Gastroesophageal sphincter (tissue), 3 donors: ENCODE measurements at regions not wholly inside any gene's neighbourhood (a gene's known extent, or its start where the extent isn't known, plus 50 kb on each side); places are given as distances from the start of the nearest gene placed in this dataset.

Experiments
- CTCF ChIP-seq, 4 experiments: fragments of 200-600 bp in 2 of 4; fragments of 450-650 bp in 2 of 4; sonication (generic) in 1 of 4; IDR thresholded peaks; one replicate each; pipeline ENCODE4 v1.5.1; 2017 to 2019; ENCODE audit warnings: antibody characterized with exemption in 4 of 4, mild to moderate bottlenecking in 2 of 4, moderate library complexity in 2 of 4
- POLR2A ChIP-seq, 2 donors: fragments of 450-650 bp; IDR thresholded peaks; one replicate each; pipeline ENCODE4 v1.6.1; 2017; ENCODE audit warnings: antibody characterized with exemption in 2 of 2, mild to moderate bottlenecking in 2 of 2, moderate library complexity in 1 of 2

GRCh38 chr11:13110145-13110544 lies 101.0 kb downstream of the RASSF10 start:
- no peak for TF ChIP-seq POLR2A (IDR thresholded peaks at IDR 0.05)
- TF ChIP-seq CTCF (IDR thresholded peaks at IDR 0.05) = no peak
